ENCODE measurements at regions not wholly inside any gene's neighbourhood (a gene's known extent, or its start where the extent isn't known, plus 50 kb on each side); places are given as distances from the start of the nearest gene placed in this dataset.

GRCh38 chr3:56933803-56934202 is 126.7 kb upstream of the SPATA12 start:
- TF ChIP-seq CTCF (IDR thresholded peaks at IDR 0.05) (no peak), POLR2A (IDR thresholded peaks at IDR 0.05) (no peak), POLR2AphosphoS5 (IDR thresholded peaks at IDR 0.05) (no peak), EP300 (IDR thresholded peaks at IDR 0.05) (no peak)

Data from suprapubic skin (tissue), 4 donors.